CD4-positive, alpha-beta memory T cell (primary cell): ENCODE measurements at regions not wholly inside any gene's neighbourhood (a gene's known extent, or its start where the extent isn't known, plus 50 kb on each side); places are given as distances from the start of the nearest gene placed in this dataset.

Experiments
- CTCF ChIA-PET: fragments of 350-600 bp; sonication (Branson Sonifier 250); formaldehyde crosslinking; loops from one replicate; lab custom pipeline; 2021; ENCODE audit warnings: inconsistent platforms; ENCODE audit not compliant: partially characterized antibody; lab: Charles Lee
- POLR2A ChIA-PET: fragments of 350-600 bp; sonication (Branson Sonifier 250); formaldehyde crosslinking; loops from one replicate; lab custom pipeline; 2021; ENCODE audit not compliant: partially characterized antibody; lab: Charles Lee
- DNase-seq, 5 donors: peaks; one replicate each; pipeline versions ENCODE4 v3.0.0 to v3.0.0-alpha.2; 2020 to 2022; ENCODE audit warnings: mixed read lengths in 1 of 5
- H3K27ac ChIP-seq: one replicate; pipeline ENCODE4 v1.7.0; 2013; ENCODE audit warnings: low read depth, low read length
- H3K27me3 ChIP-seq: 2 replicates; pipeline ENCODE4 v1.7.0; 2013; ENCODE audit warnings: mild to moderate bottlenecking, low read length, moderate library complexity; ENCODE audit not compliant: insufficient read depth
- H3K36me3 ChIP-seq: 2 replicates; pipeline ENCODE4 v1.7.0; 2013; ENCODE audit warnings: mild to moderate bottlenecking, low read length, moderate library complexity; ENCODE audit not compliant: insufficient read depth
- H3K4me1 ChIP-seq: 2 replicates; pipeline ENCODE4 v1.7.0; 2013; ENCODE audit warnings: mild to moderate bottlenecking, low read length, moderate library complexity; ENCODE audit not compliant: insufficient read depth
- H3K4me3 ChIP-seq, 2 donors: one replicate each; pipeline ENCODE4 v1.7.0; 2013; ENCODE audit warnings: low read length in 2 of 2, mild to moderate bottlenecking in 1 of 2
- H3K9me3 ChIP-seq, 2 donors: one replicate each; pipeline ENCODE4 v1.7.0; 2013; ENCODE audit warnings: low read length in 2 of 2, control low read depth in 1 of 2; ENCODE audit not compliant: control insufficient read depth in 1 of 2
- H3K27ac Mint-ChIP-seq, 7 donors: one replicate each; pipeline ENCODE4 v1.8.0; 2020 to 2021; ENCODE audit warnings: mixed read lengths in 7 of 7, mild to moderate bottlenecking in 6 of 7, inconsistent platforms in 3 of 7, moderate library complexity in 3 of 7
- H3K27me3 Mint-ChIP-seq, 2 donors: one replicate each; pipeline ENCODE4 v1.8.0; 2020 to 2021; ENCODE audit warnings: mixed read lengths in 2 of 2
- H3K36me3 Mint-ChIP-seq, 2 donors: one replicate each; pipeline ENCODE4 v1.8.0; 2020 to 2021; ENCODE audit warnings: mixed read lengths in 2 of 2, inconsistent platforms in 1 of 2, mild to moderate bottlenecking in 1 of 2
- H3K4me1 Mint-ChIP-seq, 4 donors: one replicate each; pipeline ENCODE4 v1.8.0; 2020 to 2021; ENCODE audit warnings: mixed read lengths in 4 of 4, mild to moderate bottlenecking in 1 of 4
- H3K4me3 Mint-ChIP-seq, 8 donors: one replicate each; pipeline ENCODE4 v1.8.0; 2020 to 2021; ENCODE audit warnings: mixed read lengths in 8 of 8, mild to moderate bottlenecking in 7 of 8, moderate library complexity in 6 of 8, inconsistent platforms in 3 of 8
- H3K9me3 Mint-ChIP-seq, 8 donors: one replicate each; pipeline ENCODE4 v1.8.0; 2020 to 2021; ENCODE audit warnings: mixed read lengths in 8 of 8, mild to moderate bottlenecking in 5 of 8, inconsistent platforms in 3 of 8, moderate library complexity in 1 of 8
- intact Hi-C: fragments of 100-400 bp; cut with micrococcal nuclease; formaldehyde crosslinking; loops from one replicate; pipeline ENCODE4 v1.15.1; 2023

GRCh38 chr10:33392706-33393105 lies 58.2 kb upstream of the NRP1 start:
- peaks cover 8 to 10% of the 10 kb centered on the region in 2 donors for H3K27me3 Mint-ChIP-seq
- Histone ChIP-seq H3K27me3 (no peaks in the 10 kb centered on the region), H3K36me3 (no peaks in the 10 kb centered on the region), H3K9me3 (peaks cover 0 to 6% of the 10 kb centered on the region in 2 donors), H3K4me1 (no peaks in the 10 kb centered on the region), H3K27ac (no peak overlapping the region), H3K4me3 (no peak overlapping the region)
- ChIA-PET CTCF (no interaction called here), POLR2A (no interaction called here)
- no peaks in the 10 kb centered on the region for H3K4me1 Mint-ChIP-seq
- DNase-seq = no peak
- H3K9me3 Mint-ChIP-seq = peaks cover 0 to 14% (median 10%) of the 10 kb centered on the region in 8 donors
- intact Hi-C loops = no loop called here
- H3K36me3 Mint-ChIP-seq = no peaks in the 10 kb centered on the region
- no peak overlapping the region for H3K27ac Mint-ChIP-seq
- H3K4me3 Mint-ChIP-seq = no peak overlapping the region

DNA sequence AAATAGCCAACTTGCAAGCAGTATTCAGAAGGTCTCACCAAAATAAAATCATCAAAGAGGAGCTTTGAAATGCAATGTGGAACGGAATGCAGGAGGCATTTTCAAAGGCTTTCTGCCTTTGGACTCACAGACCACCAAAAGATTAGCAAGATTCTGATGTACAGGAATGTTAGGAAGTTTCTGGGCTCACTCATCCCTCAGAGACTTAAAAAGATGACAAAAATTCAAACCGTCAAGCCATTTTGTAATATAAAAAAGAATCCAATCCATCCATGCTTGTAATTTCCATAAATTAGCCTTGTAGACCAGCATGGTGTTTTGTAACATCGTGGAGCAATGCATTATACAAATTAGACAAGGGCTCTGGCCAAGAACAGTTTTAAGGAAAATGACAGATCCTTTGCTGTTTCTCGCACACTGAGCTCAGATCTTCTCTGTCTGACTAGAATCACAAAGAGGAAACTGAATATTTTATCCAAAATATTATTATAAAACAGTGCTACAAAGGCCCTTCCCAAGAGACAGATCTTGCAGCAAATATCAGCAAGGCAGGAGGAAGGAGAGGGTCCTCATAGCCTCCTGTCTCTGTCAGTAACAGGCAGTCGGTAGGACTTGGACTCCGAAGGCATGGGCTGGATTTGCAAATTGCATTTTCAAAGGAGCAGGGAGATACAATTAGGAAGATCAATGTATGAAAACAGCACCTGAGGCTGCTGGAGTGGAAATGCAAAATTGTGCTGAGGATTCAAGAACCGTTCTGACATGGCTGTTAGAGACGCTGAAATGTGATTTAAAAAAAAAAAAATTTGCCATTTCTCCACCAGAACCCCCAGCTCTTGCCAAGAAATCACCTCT lies 57.4 kb upstream of the NRP1 start:
- H3K36me3 ChIP-seq = no peaks in the 10 kb centered on the region
- ChIA-PET CTCF (no interaction called here), POLR2A (no interaction called here)
- no peak overlapping the region for H3K4me3 ChIP-seq
- H3K9me3 ChIP-seq = peaks cover 0 to 5% of the 10 kb centered on the region in 2 donors
- Mint-ChIP-seq H3K27ac (no peak overlapping the region), H3K9me3 (peaks cover 0 to 6% (median 2%) of the 10 kb centered on the region in 8 donors), H3K27me3 (peaks cover 10 to 13% of the 10 kb centered on the region in 2 donors), H3K4me1 (no peaks in the 10 kb centered on the region), H3K4me3 (no peak overlapping the region), H3K36me3 (no peaks in the 10 kb centered on the region)
- H3K27ac ChIP-seq = no peak overlapping the region
- no peak for DNase-seq
- H3K27me3 ChIP-seq = no peaks in the 10 kb centered on the region
- H3K4me1 ChIP-seq = no peaks in the 10 kb centered on the region
- intact Hi-C loops = no loop called here

DNA sequence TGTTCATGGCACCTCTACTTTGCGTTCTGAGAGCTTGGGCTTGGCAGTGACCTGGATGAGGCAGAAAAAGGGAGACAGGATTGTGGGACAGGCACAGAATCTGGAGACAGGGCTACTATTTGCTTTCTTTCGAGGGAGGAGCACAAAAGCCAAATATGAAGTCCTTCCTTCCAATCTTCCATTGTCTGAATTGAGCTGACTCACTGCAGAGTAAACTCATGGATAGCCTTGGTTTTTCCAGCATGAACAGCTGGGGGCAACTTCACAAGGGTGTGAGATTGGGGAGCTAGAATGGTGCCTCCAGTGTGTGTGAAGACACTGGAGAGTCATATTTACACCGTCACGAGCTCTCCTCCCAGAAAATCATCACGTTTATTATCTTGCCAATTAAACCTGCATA lies 55.6 kb upstream of the NRP1 start:
- Mint-ChIP-seq H3K4me3 (no peak overlapping the region), H3K36me3 (no peaks in the 10 kb centered on the region), H3K9me3 (no peaks in the 10 kb centered on the region), H3K27ac (no peak overlapping the region), H3K27me3 (peaks cover 15 to 18% of the 10 kb centered on the region in 2 donors), H3K4me1 (no peaks in the 10 kb centered on the region)
- no peaks in the 10 kb centered on the region for H3K27me3 ChIP-seq
- ChIA-PET POLR2A (no interaction called here), CTCF (interaction anchor here (1.6 kb wide), 1 partner anchor 197 kb away, joined by 3 read pairs; no protein-coding TSS in a partner anchor)
- intact Hi-C loops = no loop called here
- no peak overlapping the region for H3K27ac ChIP-seq
- no peaks in the 10 kb centered on the region for H3K4me1 ChIP-seq
- no peaks in the 10 kb centered on the region for H3K9me3 ChIP-seq
- H3K36me3 ChIP-seq = no peaks in the 10 kb centered on the region
- no peak overlapping the region for H3K4me3 ChIP-seq
- no peak for DNase-seq

DNA sequence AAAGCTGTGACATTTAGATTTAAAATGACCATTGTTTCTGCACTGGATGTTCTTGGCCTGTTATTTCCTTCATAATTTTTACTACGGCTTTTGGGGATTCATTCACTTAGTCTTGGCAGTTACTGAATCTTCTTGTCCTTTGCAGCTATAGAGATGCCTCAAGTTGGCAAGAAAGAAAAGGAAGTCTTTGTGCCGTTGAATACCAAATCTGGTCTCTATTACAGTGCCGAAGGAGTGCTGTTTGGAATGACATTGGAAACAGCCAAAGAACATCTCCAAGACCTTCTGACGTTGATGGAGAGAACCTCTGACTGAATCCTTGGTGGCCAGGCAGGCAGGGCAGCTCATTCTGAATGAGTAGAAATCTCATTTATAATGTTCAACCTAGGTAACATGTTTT lies 54.3 kb upstream of the NRP1 start:
- Mint-ChIP-seq H3K36me3 (no peaks in the 10 kb centered on the region), H3K4me3 (no peak overlapping the region), H3K27me3 (peaks cover 15 to 19% of the 10 kb centered on the region in 2 donors), H3K9me3 (no peaks in the 10 kb centered on the region), H3K4me1 (no peaks in the 10 kb centered on the region), H3K27ac (no peak overlapping the region)
- POLR2A ChIA-PET = no interaction called here
- Histone ChIP-seq H3K9me3 (no peaks in the 10 kb centered on the region), H3K36me3 (no peaks in the 10 kb centered on the region), H3K4me3 (no peak overlapping the region), H3K27ac (no peak overlapping the region), H3K4me1 (no peaks in the 10 kb centered on the region), H3K27me3 (no peaks in the 10 kb centered on the region)
- no peak for DNase-seq
- CTCF ChIA-PET = interaction anchor here (1.2 kb wide), 1 partner anchor 9 kb away, joined by 3 read pairs; no protein-coding TSS in a partner anchor
- intact Hi-C loops = loop anchor here (5.0 kb wide), 1 partner anchor 781 kb away; no protein-coding TSS in a partner anchor

DNA sequence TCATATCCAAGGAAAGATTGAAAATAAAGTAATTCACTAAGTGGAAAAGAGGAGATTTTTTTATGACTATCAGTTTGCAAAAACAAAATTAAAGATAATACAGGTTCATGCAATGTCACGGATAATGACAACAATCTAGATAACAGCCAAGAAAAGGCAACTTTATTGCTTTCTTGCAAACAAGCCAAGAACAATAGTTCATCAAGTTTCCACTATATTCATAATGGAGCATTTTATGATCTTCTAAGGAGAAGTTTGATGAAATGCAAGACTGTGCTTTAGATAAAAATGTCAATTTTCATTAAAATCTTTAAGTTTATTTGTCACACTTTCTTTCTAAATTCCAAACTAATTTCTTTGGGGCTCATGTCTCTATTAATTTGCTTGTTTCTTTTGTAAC lies 53.9 kb upstream of the NRP1 start:
- Mint-ChIP-seq H3K4me3 (no peak overlapping the region), H3K4me1 (no peaks in the 10 kb centered on the region), H3K9me3 (no peaks in the 10 kb centered on the region), H3K27me3 (peaks cover 15 to 19% of the 10 kb centered on the region in 2 donors), H3K36me3 (no peaks in the 10 kb centered on the region), H3K27ac (no peak overlapping the region)
- Histone ChIP-seq H3K4me1 (no peaks in the 10 kb centered on the region), H3K4me3 (no peak overlapping the region), H3K9me3 (no peaks in the 10 kb centered on the region), H3K36me3 (no peaks in the 10 kb centered on the region), H3K27ac (no peak overlapping the region), H3K27me3 (no peaks in the 10 kb centered on the region)
- ChIA-PET CTCF (interaction anchor here (1.2 kb wide), 1 partner anchor 8 kb away, joined by 3 read pairs; no protein-coding TSS in a partner anchor), POLR2A (no interaction called here)
- intact Hi-C loops = loop anchor here (5.0 kb wide), 1 partner anchor 781 kb away; no protein-coding TSS in a partner anchor
- no peak for DNase-seq

DNA sequence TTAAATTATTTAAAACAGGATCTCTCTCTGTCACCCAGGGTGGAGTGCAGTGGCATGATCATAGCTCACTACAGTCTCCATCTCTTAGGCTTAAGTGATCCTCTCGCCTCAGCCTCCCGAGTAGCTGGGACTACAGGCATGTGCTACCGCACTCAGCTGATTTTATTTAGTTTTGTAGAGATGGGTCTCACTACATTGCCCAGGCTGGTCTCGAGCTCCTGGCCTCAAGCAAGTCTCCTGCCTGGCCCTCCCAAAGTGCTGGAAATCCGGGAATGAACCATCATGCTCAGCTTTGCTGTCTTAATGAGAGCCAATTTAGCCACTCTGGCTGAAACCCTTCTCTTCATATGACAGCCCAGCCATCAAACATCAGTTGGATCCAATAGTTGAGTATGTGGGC lies 53.3 kb upstream of the NRP1 start:
- Mint-ChIP-seq H3K9me3 (no peaks in the 10 kb centered on the region), H3K27ac (no peak overlapping the region), H3K36me3 (no peaks in the 10 kb centered on the region), H3K27me3 (peaks cover 18 to 19% of the 10 kb centered on the region in 2 donors), H3K4me1 (no peaks in the 10 kb centered on the region), H3K4me3 (no peak overlapping the region)
- Histone ChIP-seq H3K9me3 (no peaks in the 10 kb centered on the region), H3K36me3 (no peaks in the 10 kb centered on the region), H3K27me3 (no peaks in the 10 kb centered on the region), H3K4me1 (no peaks in the 10 kb centered on the region), H3K4me3 (no peak overlapping the region), H3K27ac (no peak overlapping the region)
- ChIA-PET CTCF (no interaction called here), POLR2A (no interaction called here)
- intact Hi-C loops = loop anchor here (5.0 kb wide), 1 partner anchor 780 kb away; no protein-coding TSS in a partner anchor
- no peak for DNase-seq

DNA sequence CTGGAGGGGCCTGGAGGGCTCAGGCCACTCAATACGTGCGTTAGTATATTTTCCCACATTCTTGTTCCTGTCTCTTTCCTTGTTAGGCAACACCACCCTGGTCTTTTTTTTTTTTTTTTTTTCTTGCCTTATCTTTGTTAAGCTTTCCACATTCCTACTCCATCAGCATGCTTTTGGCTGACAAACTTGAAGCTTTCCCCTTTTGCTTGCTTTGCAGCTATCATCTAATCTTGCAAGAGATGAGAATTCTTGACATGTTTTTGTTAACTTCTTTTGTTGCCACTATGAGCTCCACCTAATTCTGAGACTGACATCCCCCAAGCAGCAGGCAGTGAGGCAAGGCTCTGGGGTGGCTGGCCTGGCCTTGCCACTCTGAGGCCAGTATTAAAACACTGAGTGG lies 52.5 kb upstream of the NRP1 start:
- CTCF ChIA-PET = interaction anchor here (1.2 kb wide), 1 partner anchor 9 kb away, joined by 3 read pairs; no protein-coding TSS in a partner anchor
- POLR2A ChIA-PET = no interaction called here
- Histone ChIP-seq H3K4me3 (no peak overlapping the region), H3K4me1 (no peaks in the 10 kb centered on the region), H3K9me3 (no peaks in the 10 kb centered on the region), H3K27me3 (no peaks in the 10 kb centered on the region), H3K27ac (no peak overlapping the region), H3K36me3 (no peaks in the 10 kb centered on the region)
- H3K4me1 Mint-ChIP-seq = no peaks in the 10 kb centered on the region
- no peak for DNase-seq
- no peak overlapping the region for H3K27ac Mint-ChIP-seq
- H3K9me3 Mint-ChIP-seq = no peaks in the 10 kb centered on the region
- peaks cover 20% of the 10 kb centered on the region in 2 donors for H3K27me3 Mint-ChIP-seq
- H3K36me3 Mint-ChIP-seq = no peaks in the 10 kb centered on the region
- no peak overlapping the region for H3K4me3 Mint-ChIP-seq
- intact Hi-C loops = loop anchor here (5.0 kb wide), 1 partner anchor 780 kb away; no protein-coding TSS in a partner anchor
